22Rv1 (cell line): ENCODE measurements at regions not wholly inside any gene's neighbourhood (a gene's known extent, or its start where the extent isn't known, plus 50 kb on each side); places are given as distances from the start of the nearest gene placed in this dataset.

ENCODE experiments used
- CTCF ChIP-seq: fragments of 450-650 bp; IDR thresholded peaks from 2 replicates; pipeline ENCODE4 v1.5.1; 2017; ENCODE audit warnings: mild to moderate bottlenecking
- ZFX ChIP-seq: fragments of 450-650 bp; IDR thresholded peaks from 2 replicates; pipeline ENCODE4 v1.6.1; 2017; ENCODE audit warnings: antibody characterized with exemption, borderline replicate concordance

GRCh38 chr2:8256905-8257304 lies 425.0 kb upstream of the ID2 start:
- TF ChIP-seq CTCF (no peak), ZFX (no peak)
